Fibroblast of skin of left quadriceps (primary cell): ENCODE measurements at regions not wholly inside any gene's neighbourhood (a gene's known extent, or its start where the extent isn't known, plus 50 kb on each side); places are given as distances from the start of the nearest gene placed in this dataset.

ENCODE experiments used
- DNase-seq, 2 experiments: peaks; one replicate each; pipeline ENCODE4 v3.0.0-alpha.2; 2013; ENCODE audit warnings: low read depth in 2 of 2

- DNase-seq = no peak
These were observed 269.4 kb downstream of the TDRD15 start for GRCh38 chr2:21393173-21393572.

- DNase-seq = no peak
These were observed 271.6 kb downstream of the TDRD15 start for GRCh38 chr2:21395366-21395765.

- no peak for DNase-seq
These were observed 272.5 kb downstream of the TDRD15 start for GRCh38 chr2:21396252-21396651.

- DNase-seq = no peak
These were observed 277.4 kb downstream of the TDRD15 start for GRCh38 chr2:21401022-21401698.

GRCh38 chr2:21404137-21404536 is 280.4 kb downstream of the TDRD15 start:
- DNase-seq = no peak

- no peak for DNase-seq
These were observed 281.3 kb downstream of the TDRD15 start for GRCh38 chr2:21404827-21405625.

GRCh38 chr2:21406386-21406785 is 282.6 kb downstream of the TDRD15 start:
- no peak for DNase-seq

GRCh38 chr2:21406911-21407310 is 283.1 kb downstream of the TDRD15 start:
- no peak for DNase-seq

- no peak for DNase-seq
These were observed 284.1 kb downstream of the TDRD15 start for GRCh38 chr2:21407851-21408250.

- DNase-seq = no peak
These were observed 288.0 kb downstream of the TDRD15 start for GRCh38 chr2:21411741-21412140.

GRCh38 chr2:21412944-21413443 is 289.2 kb downstream of the TDRD15 start:
- no peak for DNase-seq

GRCh38 chr2:21415234-21415633 is 291.5 kb downstream of the TDRD15 start:
- DNase-seq = no peak

GRCh38 chr2:21416226-21416625 is 292.5 kb downstream of the TDRD15 start:
- DNase-seq = no peak

- no peak for DNase-seq
These were observed 294.7 kb downstream of the TDRD15 start for GRCh38 chr2:21418456-21418855.

- DNase-seq = no peak
These were observed 297.0 kb downstream of the TDRD15 start for GRCh38 chr2:21420553-21421335.

- peak in 1 of 2 experiments; percentile 1 for DNase-seq
These were observed 298.3 kb downstream of the TDRD15 start for GRCh38 chr2:21422050-21422449.

GRCh38 chr2:21422724-21423522 is 299.2 kb downstream of the TDRD15 start:
- no peak for DNase-seq

- DNase-seq = no peak
These were observed 300.1 kb downstream of the TDRD15 start for GRCh38 chr2:21423854-21424253.

GRCh38 chr2:21424375-21424774 is 300.6 kb downstream of the TDRD15 start:
- no peak for DNase-seq

GRCh38 chr2:21427606-21428005 is 303.8 kb downstream of the TDRD15 start:
- no peak for DNase-seq

- no peak for DNase-seq
These were observed 305.0 kb downstream of the TDRD15 start for GRCh38 chr2:21428754-21429153.
